Germinal center (tissue), 1 donor: ENCODE measurements at regions not wholly inside any gene's neighbourhood (a gene's known extent, or its start where the extent isn't known, plus 50 kb on each side); places are given as distances from the start of the nearest gene placed in this dataset.
A peak's percentile ranks its signal among the peaks of the same experiment; 100 is the strongest.

Experiments used
- DNase-seq: peaks from one replicate; pipeline ENCODE4 v3.0.0; 2012; ENCODE audit warnings: mixed read lengths, low spot score

DNA sequence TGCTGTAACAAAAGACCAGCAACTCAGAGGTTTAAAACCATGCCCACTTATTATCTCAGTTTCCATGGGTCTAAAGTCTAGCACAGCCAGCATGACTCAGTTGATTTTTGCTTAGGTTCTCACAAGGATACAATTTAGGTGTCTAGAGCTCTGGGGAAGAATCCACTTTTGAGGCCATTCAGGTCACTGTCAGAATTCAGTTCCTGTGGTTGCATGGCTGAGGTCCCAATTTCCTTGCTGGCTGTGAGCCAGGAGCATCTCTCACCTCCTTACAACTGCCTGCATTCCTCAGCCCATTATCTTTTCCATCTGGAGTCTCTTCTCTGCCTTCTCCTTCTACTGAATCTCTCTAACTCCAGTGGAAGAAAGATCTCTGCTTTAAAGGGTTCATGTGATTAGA is 240.5 kb upstream of the CFAP20DC start:
- DNase-seq = no peak

GRCh38 chr3:59289831-59290230 is 240.0 kb upstream of the CFAP20DC start:
- no peak for DNase-seq

- DNase-seq = no peak
Measured at GRCh38 chr3:59288951-59289350, 239.1 kb upstream of the CFAP20DC start.

DNA sequence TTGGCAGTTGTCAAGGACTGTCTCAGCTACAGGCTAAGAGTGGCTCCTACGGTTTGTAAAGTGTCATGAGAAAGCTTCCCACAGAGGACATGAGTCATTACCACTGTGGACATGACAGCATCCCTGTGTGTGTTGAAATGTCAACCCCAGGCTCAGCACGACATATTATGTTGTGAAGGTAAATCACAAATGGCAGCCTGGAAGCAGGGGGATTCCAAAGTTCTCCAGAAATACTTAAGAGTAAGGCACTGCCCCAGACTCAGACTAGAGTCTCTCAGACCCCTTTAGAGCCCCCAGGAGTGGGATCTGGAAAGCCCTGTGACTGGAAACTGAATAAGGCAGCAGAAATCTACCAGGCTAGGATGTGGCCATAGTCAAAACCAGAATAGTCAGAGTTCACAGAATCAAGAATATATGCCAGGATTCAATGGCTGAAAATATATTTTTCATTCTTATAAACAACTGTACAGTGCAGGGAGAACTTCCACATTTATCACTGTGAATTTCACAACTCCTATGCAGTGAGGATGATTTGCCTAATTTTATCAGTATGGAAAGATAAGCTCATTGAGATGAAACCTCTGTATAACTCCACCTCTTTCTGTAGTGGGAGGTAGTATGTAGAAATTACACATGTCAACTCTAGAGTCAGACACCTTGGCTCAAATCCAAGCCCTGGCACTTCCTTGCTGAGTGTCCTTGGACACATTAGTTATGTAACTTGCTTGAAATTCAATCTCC is 237.1 kb upstream of the CFAP20DC start:
- no peak for DNase-seq

DNA sequence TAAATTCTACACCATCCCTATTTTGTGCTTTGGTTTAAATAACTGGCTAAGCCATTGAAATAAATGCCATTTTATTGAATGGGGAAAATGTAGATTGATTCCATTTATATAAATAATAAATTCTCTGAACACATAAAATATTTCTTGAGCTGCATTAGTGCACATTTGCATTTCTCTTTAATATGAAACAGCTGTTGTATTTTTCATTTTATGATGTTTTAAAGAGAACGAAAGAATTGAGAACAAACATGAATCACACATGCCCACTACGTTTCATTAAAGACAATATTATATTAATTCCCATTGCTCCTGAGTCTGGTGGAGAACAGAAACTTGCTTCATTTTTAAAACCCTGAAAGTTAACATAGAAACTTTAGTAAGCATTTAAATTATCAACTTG is 235.7 kb upstream of the CFAP20DC start:
- no peak for DNase-seq

DNA sequence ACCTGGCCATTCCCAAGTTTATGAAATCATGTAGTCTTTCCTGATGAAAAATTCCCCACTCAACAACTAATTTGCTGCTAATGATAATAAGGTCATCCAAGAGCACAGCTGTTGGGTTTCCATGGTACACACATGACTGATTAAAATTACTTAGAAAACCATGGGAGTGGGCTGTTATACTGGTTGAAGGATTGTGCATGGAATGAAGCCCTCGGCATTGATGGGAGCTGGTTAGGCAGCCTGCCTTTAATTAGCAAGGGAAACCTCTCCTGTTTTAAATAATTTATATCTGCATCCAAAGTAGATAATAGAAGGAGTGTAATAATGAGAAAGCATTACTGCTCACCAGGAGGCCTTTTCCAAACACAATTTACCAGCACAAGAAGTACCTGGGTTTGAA is 235.1 kb upstream of the CFAP20DC start:
- DNase-seq = no peak

DNA sequence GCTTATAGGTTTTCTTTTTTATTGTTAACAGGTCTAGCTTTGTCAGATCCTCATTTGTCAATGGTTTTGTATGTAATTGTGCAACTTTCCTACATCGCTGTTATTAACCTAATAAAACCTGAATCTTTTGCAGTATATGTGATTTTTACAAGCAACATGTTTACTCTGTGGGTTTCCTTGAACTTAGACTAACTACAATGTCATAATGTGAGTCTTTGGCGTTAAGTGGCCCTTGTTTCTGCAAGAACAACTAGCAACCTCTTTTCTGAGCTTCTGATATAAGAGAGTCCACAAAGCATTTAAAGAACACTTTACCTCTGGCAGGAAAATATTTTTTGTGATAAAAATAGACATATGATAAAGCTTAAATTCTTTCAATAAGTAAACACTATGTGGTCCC is 230.3 kb upstream of the CFAP20DC start:
- DNase-seq = no peak

- DNase-seq = no peak
Measured at GRCh38 chr3:59277816-59278215, 228.0 kb upstream of the CFAP20DC start.

DNA sequence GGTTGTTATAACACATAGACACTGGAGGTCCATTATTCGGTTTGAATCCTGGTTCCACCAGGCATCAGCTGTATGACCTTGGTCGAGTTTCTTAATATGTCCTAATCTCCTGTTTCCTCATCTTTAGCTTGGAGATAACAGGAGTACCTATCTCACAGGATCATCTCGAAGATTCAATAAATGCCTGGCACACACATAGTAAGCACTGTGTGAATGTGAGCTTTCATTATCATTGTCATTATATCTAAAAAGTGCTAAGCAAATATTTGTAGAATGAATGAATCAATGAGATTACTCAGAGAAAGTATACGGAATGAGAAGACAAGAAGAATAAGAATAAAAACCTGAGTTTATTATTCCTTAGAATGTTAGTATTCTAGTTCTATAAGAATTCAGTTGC is 227.4 kb upstream of the CFAP20DC start:
- no peak for DNase-seq

DNA sequence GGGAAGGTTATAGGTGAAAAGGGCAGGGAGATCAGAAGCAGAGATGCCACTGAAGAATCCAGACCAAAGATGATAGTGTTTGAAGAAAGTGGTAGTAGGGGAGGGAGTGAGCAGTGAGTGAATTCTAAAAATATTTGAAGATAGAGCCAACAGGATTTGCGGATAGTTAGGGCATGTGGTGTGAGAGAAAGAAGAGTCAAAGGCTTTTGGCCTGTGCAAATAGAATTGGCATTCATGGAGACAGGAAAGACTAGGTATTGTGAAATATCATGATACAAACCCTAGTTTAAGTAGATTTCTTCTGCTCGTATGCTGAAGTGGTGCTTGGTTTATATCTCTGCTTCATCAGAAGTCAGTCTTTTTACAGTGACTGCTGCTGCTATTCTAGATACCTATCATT is 224.2 kb upstream of the CFAP20DC start:
- no peak for DNase-seq

GRCh38 chr3:59271971-59272370 is 222.1 kb upstream of the CFAP20DC start:
- no peak for DNase-seq

- no peak for DNase-seq
Measured at GRCh38 chr3:59270921-59271320, 221.1 kb upstream of the CFAP20DC start.

DNA sequence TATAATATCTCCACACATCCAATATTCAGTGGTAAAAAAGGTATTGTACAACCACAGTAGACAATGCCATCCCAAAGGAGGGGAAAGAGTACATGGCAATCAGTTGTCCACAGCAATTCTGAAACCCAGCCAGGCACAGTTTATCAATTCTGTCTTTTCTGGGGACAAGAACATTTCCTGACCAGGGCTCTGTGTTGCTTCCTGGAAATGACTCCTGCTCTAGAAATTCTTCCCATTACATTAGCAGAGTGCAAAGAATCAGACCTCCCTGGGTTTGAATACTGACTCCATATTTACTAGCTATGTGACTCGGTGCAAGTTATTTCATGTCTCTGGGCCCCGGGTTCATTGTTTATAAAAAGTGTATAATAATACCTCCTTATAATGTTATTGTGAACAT is 220.4 kb upstream of the CFAP20DC start:
- DNase-seq = no peak

DNA sequence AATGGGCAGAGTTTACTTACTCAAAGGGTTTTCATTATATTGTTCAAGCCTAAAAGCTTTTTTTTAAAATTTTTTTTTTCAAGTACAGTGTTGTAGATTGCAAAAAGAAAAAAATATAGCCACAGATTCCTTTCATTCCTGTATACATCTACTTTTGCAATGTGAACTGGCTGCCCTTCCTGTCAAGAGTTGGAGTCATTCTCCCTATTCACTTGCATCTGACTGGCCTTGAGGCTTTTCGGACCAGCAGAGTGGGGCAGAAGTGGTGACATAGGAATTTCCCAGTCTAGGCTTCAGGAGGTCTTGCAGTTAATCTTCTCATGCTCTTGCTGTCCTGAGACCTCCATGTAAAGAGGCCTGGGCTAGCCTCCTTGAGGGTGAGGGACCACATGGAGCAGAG is 218.3 kb upstream of the CFAP20DC start:
- DNase-seq = no peak

DNA sequence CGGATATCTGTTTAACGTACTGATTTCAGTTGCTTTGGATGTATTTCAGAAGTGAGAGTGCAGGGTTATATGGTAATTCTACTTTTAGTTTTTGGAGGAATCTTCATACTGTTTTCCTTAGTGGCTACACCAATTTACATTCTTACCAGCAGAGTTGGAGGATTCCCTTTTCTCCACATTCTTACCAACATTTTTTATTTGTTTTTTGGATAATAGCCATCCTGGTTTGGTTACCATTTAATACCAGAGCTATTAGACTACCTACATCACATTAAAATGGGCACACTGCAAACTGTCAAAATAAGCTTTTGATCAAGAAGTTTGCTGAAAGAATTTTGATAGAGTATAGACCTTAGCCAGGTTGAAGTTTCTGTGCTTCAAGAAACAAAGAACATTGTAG is 217.2 kb upstream of the CFAP20DC start:
- no peak for DNase-seq

- no peak for DNase-seq
Measured at GRCh38 chr3:59266551-59266950, 216.7 kb upstream of the CFAP20DC start.

- no peak for DNase-seq
Measured at GRCh38 chr3:59265566-59265965, 215.7 kb upstream of the CFAP20DC start.

DNA sequence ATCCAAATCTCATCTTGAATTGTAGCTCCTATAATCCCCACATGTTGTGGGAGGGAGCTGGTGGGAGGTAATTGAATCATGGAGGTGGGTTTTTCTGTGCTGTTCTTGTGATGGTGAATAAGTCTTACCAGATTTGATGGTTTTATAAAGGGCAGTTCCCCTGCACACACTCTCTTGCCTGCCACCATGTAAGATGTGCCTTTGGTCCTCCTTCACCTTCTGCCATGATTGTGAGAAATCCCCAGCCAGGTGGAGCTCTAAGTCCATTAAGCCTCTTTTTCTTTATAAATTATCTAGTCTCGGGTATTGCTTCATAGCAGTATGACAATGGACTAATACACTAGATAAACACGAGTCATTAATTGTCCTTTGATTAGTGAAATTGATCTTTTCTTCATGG is 214.5 kb upstream of the CFAP20DC start:
- DNase-seq = no peak

GRCh38 chr3:59263152-59263551 is 213.3 kb upstream of the CFAP20DC start:
- no peak for DNase-seq

DNA sequence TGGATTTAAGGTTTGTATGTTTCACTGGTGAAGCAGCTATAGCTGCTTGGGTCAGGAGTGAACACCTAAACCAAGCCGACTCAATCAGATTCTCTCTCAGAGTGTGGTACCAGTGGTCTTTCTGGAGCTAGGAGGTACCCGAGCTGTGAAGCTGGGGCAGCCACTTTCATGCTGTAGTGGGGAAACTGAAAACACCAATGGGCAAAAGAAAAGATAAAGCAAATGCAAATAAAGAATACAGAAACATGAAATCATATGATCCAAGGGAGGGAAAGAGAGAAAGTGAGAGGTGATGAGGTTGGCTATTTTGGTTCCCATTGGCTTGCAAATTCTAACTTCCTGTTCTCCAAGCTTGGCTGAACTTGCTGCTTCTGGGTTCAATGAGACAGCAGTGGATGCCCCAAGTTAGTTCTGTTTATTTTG is 212.3 kb upstream of the CFAP20DC start:
- peak; percentile 72 for DNase-seq

DNA sequence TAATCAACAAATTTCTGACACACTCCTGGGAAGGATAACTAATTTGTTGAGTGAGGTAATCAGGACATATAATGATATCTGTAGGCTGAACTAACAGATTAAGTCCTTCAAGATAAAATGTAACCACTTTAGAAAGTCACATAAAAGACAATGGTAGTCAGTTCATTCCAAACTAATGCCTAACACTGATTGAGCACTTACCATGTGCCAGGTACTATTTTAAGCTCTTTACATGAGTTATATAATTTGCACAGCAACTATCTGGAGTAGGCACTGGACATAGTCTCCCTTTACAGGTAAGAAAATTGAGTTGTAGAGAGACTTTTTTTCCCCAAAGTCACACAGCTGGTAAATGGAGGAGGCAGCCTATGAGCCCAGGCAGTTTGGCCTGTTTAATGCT is 211.2 kb upstream of the CFAP20DC start:
- no peak for DNase-seq

DNA sequence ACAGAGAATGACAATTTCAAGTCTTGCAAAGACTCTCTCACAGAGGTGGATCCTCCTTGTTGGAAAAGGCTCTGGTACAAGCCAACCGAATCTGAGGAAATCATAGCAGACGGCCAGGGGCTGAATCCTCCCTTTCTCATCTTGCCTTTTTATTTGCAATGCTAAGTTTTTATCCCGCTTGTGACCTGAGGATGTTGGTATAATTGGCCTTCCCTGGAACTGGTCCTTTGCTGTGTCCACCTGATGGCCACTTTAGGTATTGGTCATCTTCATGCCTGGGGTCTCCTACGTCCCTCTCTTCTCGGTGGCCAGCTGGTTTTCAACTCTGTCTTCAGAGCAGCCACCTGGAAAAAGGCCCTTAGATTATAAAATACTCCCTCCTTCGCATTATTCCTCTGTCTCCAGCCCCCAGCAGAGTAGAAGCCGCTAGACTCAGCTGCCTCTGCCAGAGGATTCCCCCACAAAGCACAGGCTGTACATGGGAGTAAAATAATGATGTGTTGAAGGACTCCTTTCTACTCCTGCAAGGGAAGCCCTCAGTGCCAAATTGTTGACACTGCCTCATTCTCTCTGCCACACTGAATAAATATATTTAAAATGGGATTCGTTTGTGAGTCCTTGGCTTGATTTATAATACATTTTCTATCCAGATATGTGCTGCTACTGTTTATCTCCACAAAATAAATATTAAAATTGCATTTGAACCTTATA is 208.9 kb upstream of the CFAP20DC start:
- no peak for DNase-seq

DNA sequence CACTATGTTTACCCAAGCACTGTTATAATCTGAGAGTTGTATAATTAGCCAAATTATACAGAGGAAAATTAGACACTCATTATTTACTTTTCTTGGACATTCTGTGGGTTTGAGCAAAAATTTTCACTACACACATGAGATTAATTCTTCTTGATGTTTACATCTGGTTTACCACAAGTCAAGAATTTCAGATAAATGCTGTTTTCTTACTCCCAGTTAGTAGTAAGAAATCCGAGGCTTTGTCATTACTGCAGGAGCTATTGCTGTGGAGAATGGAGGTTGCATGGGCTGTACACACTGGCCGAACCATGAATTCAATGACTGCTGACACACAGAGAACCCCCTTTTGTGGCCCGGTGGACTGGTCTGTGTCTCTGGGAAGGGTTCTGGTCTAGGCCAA is 207.7 kb upstream of the CFAP20DC start:
- no peak for DNase-seq

- no peak for DNase-seq
Measured at GRCh38 chr3:59256230-59256629, 206.4 kb upstream of the CFAP20DC start.
